ENCODE measurements at regions not wholly inside any gene's neighbourhood (a gene's known extent, or its start where the extent isn't known, plus 50 kb on each side); places are given as distances from the start of the nearest gene placed in this dataset.
A peak's percentile ranks its signal among the peaks of the same experiment; 100 is the strongest.

- no peak for TF ChIP-seq ZNF462 (CRISPR knock-in tag; IDR thresholded peaks at IDR 0.05)
- no peak for TF ChIP-seq JUNB (IDR thresholded peaks at IDR 0.05; ENCODE audit: unreplicated experiment)
- no peak for TF ChIP-seq POLR2AphosphoS5 (IDR thresholded peaks at IDR 0.05; ENCODE audit: low read depth)
These were observed 663.6 kb upstream of the PLXNA2 start (continued) for GRCh38 chr1:208907790-208908189.

DNA sequence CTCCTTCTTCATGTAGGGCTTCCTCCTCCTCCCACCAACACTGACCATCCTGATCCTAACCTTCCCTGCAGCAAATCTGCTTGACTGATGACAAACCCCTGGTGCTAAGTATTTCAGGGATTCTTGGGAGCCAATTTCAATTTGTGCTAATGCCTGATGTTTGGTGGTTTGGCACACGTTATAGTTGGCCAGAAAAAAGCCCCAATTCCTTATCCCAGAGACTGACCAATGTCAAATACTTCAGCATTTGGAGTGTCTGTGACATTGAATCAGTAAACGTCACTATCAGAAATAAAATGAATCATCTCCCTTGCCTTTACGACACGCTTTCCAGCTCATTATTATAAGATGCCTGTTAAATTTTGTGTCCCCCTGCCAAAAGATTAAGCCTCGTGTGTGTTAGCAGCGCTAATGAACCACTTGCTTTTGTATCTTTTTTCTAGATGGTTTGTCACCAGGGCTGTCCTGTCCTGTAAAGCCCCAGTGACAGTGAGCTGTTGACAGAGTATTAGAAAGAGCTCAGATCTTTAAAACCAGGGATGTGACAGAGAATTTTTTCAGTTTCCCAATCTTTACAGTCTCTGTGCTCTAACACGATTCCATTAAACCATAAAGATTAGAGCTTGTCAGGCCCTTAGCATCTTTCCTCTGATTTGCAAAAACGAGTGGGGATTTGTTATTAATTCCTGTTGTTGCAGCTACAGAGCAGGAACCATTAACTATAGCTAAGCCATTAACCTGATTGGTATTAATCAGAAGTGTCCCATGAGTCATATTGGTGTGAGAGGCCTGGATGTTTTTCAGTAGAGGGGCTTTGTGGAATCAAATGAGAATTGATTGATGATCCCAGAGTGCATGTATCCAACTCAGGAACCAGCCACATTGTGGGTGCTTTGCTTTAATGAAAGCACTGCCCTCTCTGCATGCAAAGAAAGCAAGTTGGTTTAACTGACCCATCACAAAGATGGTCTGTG lies 665.1 kb upstream of the PLXNA2 start:
- H2AFZ ChIP-seq: peak overlapping the region; percentile 63; the same call in 1 of the 2 replicates
- H3K27ac Mint-ChIP-seq: no peak overlapping the region
- no peaks in the 10 kb centered on the region for H3K36me3 Mint-ChIP-seq (ENCODE audit: low read depth)
- ATAC-seq (no peak), DNase-seq (ENCODE audit: low spot score) (no peak)
- no peak overlapping the region for H3K4me2 ChIP-seq
- H4K20me1 ChIP-seq (replicated peaks; ENCODE audit: insufficient read depth): no peaks in the 10 kb centered on the region
- H3K79me2 ChIP-seq (replicated peaks; ENCODE audit: insufficient read depth): no peaks in the 10 kb centered on the region
- no peaks in the 10 kb centered on the region; the same call in 1 of the 2 replicates for H3K36me3 ChIP-seq (ENCODE audit: insufficient read depth)
- no peak overlapping the region for H3K27ac ChIP-seq (ENCODE audit: low read depth)
- peaks cover 2% of the 10 kb centered on the region for H3K27me3 Mint-ChIP-seq (ENCODE audit: insufficient read depth, low read depth, poor library complexity)
- H3K4me1 ChIP-seq (ENCODE audit: insufficient read depth): no peaks in the 10 kb centered on the region
- no peaks in the 10 kb centered on the region for H3K27me3 ChIP-seq (ENCODE audit: insufficient read depth)
- no peak overlapping the region for H3K4me3 ChIP-seq
- H3K9me3 Mint-ChIP-seq: peaks cover 3% of the 10 kb centered on the region; the same call in 1 of the 3 replicates
- no peaks in the 10 kb centered on the region for H3K4me1 Mint-ChIP-seq
- no peaks in the 10 kb centered on the region for H3K9me2 ChIP-seq (ENCODE audit: insufficient read depth)
- no peaks in the 10 kb centered on the region for H3F3A ChIP-seq (replicated peaks; ENCODE audit: low read depth)
- no peak overlapping the region for H3K4me3 Mint-ChIP-seq
- TF ChIP-seq ZNF114 (CRISPR knock-in tag; IDR thresholded peaks at IDR 0.05): no peak
- TF ChIP-seq ZNF331 (CRISPR knock-in tag; IDR thresholded peaks at IDR 0.05; ENCODE audit: low read depth): no peak
- no peak for TF ChIP-seq POLR2AphosphoS5 (IDR thresholded peaks at IDR 0.05; ENCODE audit: low read depth)
- no peak for TF ChIP-seq EZH2phosphoT487 (IDR thresholded peaks at IDR 0.05; ENCODE audit: unreplicated experiment)
- TF ChIP-seq STAT1 (IDR thresholded peaks at IDR 0.05; ENCODE audit: unreplicated experiment): no peak
- TF ChIP-seq JUNB (IDR thresholded peaks at IDR 0.05; ENCODE audit: unreplicated experiment): no peak
- no peak for TF ChIP-seq ZNF462 (CRISPR knock-in tag; IDR thresholded peaks at IDR 0.05)
- TF ChIP-seq CREB1 (CRISPR knock-in tag; IDR thresholded peaks at IDR 0.05; ENCODE audit: low read depth): no peak

Measured in GM23338 (cell line).